GM18520 (cell line): ENCODE measurements at regions not wholly inside any gene's neighbourhood (a gene's known extent, or its start where the extent isn't known, plus 50 kb on each side); places are given as distances from the start of the nearest gene placed in this dataset.
"Not testable (repeated sequence)": the region's sequence is repeated elsewhere in the genome, so short reads cannot be mapped to it uniquely, and the experiment has no call there.

Source experiments
- ATAC-seq: cut with Tn5 transposase; IDR thresholded peaks from one replicate; pipeline ENCODE4 v1.9.1; 2021; ENCODE audit not compliant: unreplicated experiment

DNA sequence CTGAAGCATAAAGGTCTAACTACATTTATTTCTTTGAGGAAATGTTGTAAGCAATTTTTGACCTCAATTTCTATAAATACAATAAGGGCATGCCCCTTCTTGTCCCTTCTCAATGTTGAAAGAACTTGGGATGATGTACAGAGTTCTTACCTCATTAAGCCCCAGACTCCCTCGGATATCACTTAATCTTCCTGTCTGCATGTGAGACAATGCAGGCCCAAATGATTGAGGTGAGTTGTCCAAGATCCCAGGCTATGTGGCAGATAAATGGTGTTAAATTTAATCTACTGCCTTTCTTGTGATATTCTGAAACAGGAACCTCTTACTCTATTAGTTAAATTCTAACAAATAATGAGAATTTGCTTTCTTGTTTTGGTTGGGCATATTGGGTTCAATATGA, 1073.4 kb upstream of the GYPC start:
- no peak for ATAC-seq

DNA sequence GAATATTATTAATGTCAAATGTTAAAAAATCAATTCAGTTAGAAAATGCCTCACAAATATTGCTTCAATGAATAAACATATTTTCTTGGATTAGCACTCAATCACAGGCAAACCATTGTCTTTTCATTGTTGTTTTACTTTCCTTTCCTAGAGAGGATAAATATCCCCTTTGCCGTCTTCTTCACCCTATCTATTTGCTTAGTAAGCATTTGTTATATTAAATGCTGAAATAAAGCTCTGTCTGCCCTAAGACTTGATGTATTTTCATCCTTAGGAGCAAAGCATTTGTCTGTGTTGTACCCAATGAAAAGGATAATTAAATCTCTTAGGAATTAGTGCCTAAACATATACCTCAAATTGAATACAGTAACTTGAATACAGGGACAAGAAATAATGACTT, 1071.2 kb upstream of the GYPC start:
- ATAC-seq = no peak

- no peak for ATAC-seq
Observed at GRCh38 chr2:125588780-125589179, 1067.2 kb upstream of the GYPC start.

DNA sequence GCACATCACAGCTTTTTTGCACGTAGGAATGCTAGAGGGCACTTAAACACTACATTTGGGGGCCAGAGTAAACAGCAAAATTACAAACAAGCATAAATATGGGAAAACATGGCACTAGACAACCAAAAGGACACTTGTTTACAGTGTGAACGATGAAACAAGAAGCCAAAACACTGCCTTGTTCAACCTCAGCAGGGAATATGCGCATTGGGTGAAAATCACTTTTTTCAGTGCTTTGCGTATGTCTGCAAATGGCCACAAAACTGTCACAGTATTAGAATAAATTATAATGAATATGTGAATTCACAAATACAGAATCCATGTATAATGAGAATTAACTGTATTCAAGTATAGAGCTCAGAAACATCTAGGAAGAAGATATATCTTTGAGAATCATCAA, 1064.0 kb upstream of the GYPC start:
- no peak for ATAC-seq

GRCh38 chr2:125593036-125593435, 1062.9 kb upstream of the GYPC start:
- no peak for ATAC-seq

DNA sequence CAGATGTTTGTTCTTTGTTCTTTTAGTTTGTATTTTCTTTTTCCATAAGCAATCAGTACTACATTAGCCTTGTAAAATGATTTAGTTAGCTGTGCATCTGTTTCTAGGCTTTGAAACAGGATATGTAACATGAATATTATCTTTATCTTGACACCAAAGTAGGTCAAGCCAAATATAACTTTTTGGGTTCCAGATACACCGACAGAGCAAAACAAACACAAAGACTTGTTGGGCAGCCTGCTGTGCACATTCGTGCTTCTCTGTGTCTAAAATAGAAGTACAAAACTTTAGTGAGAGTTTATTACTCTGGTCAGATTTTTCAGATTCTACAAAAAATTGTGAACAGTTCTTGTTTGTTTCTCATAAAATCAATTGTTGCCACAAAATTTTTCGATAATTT, 1059.3 kb upstream of the GYPC start:
- ATAC-seq = no peak

DNA sequence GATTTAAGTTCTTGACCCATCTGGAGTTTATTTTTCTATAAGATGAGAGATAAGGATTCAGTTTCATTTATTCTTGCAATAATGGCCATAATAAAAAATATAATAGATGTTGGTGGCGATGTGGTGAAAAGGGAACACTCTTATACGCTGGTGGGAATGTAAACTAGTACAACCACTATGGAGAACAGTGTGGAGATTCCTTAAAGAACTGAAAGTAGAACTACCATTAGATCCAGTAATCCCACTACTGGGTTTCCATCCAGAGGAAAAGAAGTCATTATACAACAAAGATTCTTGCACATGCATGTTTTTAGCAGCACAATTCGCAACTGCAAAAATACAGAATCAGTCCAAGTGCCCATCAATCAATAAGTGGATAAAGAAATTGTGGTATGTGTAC, 1040.5 kb upstream of the GYPC start:
- no peak for ATAC-seq

DNA sequence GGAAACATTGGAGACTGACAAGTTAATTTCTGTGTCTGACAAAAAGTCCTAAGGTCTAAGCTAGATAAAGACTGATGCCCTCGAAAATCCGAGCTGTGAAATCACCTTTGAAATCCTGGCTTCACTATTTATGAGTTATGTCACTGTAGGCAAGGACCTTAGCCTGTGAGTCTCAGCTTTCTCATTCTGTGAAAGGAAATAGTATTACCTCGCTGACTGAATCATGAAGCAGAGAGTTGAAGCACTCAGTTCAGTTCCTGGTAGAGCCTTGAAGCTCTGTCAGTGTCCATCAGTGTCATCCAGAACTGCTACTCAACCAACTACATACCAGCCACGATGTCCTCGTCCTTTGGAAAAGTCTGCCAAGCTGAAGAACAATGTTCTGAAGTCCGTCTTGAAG, 1025.6 kb upstream of the GYPC start:
- no peak for ATAC-seq

GRCh38 chr2:125634662-125635061, 1021.3 kb upstream of the GYPC start:
- no peak for ATAC-seq

- ATAC-seq = no peak
Observed at GRCh38 chr2:125638345-125638744, 1017.6 kb upstream of the GYPC start.

- no peak for ATAC-seq
Observed at GRCh38 chr2:125642032-125642431, 1013.9 kb upstream of the GYPC start.

DNA sequence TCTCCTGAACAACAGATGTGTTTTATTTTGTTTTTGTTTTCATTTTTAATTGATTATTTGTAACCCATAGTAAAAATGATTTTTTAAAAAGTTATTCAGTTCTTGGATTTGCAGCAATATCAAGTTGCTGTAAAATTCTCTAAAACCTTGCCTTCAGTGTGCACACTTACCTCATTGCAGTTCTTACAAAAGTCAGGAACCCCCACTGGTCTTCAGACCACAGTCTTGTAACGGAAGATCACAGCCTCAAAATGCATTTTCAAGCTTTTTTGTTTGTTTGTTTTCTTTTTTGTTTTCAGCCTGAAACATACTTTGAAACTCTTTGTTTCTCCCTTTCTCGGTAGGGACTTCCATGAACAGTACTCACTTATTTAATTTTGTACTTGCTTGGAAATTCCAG, 1012.8 kb upstream of the GYPC start:
- ATAC-seq = no peak

DNA sequence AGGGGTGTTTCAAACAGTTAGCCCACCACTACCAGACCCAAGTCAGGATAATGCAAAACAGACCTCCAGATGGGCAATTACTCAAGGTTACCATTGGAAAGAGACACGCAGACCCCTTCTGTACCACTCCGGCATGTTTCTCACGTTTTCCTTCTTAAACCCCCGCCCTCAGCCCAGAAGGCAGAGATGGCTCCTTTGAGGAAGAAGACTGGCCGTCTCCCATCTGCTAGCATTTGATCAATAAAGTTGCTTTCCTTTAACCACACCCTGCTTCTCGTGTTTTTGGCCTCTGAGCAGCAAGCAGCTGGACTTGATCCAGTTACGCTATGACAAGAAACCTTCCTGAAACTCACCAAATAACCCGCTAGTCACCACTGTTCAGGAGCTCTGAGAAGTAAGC, 1012.4 kb upstream of the GYPC start:
- ATAC-seq = no peak

DNA sequence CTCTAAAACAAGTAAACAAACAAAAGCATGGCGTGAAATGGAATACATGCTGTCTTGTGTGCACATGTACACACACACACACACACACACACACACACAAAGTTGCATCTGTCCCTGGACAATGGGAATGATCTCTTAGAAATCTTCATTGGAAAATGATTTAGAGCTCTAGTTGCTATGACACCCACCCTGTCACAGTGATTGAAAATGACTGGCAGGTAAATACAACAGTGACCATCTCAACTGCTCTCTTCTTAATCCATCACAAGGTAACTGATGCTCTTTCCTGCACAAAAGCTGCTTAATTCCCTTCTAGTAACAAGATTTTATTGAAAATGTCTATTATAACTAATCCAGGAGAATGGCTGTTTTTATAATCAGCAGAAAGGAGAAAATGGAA, 1011.7 kb upstream of the GYPC start:
- ATAC-seq = no peak

GRCh38 chr2:125652280-125652679, 1003.7 kb upstream of the GYPC start:
- no peak for ATAC-seq

GRCh38 chr2:125654226-125654625, 1001.7 kb upstream of the GYPC start:
- no peak for ATAC-seq

DNA sequence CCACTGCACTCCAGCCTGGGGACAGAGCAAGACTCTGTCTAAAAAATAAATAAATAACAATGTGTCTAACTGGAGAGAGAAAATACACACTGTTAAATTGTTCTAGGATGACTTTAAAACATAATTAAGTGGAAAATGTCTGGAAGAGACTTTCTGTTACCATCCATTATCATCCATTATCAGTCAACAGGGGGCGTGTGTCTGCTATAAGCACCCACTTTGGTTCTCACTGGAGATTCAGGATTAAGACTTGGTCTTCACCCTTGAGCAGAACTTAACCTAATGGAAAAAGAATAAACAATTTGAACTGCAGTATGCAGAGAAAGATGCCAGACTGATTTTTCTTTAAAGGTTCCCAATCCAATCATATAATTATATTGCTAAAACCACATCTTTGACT, 999.8 kb upstream of the GYPC start:
- no peak for ATAC-seq

DNA sequence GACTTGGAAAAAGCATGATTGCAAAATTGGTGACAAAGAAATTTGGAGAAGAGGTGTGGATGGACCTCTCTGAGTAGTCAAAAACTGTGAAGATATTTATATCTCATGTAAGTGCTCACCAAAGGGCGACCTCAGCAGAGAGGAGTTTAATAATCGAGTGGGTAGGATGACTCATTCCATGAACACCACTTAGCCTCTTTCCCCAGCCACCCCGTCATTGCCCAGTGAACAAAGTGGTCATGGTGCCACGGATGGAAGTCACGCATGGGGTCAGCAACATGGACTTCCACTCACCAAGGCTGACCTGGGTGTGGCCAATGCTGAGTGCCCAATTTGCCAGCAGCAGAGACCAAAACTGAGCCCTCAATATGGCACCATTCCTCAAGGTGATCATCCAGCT, 997.4 kb upstream of the GYPC start:
- no peak for ATAC-seq

DNA sequence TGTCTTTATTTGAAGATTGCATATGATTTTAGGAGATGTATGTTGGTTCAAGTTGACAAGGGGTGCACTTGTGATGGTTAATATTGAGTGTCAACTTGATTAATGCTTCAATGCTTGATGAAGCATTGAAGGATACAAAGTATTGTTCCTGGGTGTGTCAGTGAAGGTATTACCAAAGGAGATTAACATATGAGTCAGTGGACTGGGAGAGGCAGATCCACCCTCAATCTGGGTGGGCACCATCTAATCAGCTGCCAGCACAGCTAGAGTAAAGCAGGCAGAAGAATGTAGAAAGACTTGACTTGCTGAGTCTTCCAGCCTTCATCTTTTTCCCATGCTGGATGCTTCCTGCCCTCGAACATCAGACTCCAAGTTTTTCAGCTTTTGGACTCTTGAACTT, 995.6 kb upstream of the GYPC start:
- ATAC-seq = not testable (repeated sequence)

- no peak for ATAC-seq
Observed at GRCh38 chr2:125667630-125668029, 988.3 kb upstream of the GYPC start.

DNA sequence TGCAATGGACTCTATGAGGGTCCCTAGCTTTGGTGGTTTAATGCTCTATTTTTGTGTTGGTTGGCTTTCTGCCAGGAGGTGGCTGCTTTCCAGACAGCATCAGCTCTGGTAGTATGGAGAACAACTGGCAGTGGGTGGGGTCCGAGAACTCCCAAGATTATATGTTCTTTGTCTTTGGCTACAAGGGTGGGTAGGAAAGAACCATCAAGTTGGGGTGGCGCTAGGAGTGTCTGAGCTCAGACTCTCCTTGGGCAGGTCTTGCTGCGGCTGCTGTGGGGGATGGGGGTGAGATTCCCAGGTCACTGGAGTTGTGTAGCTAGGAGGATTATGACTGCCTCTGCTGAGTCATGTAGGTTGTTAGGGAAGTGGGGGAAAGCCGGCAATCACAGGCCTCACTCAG, 976.1 kb upstream of the GYPC start:
- no peak for ATAC-seq

DNA sequence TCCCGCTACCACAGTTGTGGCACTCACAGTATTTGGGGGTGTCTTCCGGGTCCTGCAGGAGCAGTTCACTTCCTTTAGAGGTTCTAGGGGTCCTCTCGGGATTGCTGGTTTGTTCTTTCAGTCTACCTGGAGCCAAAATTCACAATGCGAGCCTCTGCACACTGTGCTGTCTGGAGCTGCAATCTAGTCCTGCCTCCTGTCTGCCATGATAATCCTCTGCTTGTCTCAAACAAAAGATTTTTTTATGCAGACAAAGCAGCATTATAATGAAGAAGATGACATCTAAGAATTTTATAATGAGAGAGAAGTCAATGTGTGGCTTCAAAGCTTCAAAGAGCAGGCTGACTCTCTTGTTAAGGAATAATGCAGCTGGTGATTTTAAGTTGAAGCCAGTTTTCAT, 975.1 kb upstream of the GYPC start:
- ATAC-seq = no peak

DNA sequence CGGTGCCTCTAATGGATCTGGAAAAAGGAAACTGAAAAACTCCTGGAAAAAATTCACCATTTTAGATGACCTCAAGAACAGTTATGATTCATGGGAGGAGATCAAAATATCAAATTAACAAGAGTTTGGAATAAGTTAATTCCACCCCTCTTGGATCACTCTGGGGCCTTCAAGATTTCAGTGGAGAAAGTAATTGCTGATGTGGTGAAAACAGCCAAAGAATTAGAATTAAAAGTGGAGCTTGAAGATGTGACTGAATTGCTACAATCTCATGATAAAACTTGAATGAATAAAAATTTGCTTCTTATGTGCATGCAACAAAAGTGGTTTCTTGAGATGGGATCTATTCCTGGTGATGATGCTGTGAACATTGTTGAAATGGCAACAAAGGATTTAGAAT, 974.4 kb upstream of the GYPC start:
- ATAC-seq = no peak
